ENCODE measurements at regions not wholly inside any gene's neighbourhood (a gene's known extent, or its start where the extent isn't known, plus 50 kb on each side); places are given as distances from the start of the nearest gene placed in this dataset.

DNA sequence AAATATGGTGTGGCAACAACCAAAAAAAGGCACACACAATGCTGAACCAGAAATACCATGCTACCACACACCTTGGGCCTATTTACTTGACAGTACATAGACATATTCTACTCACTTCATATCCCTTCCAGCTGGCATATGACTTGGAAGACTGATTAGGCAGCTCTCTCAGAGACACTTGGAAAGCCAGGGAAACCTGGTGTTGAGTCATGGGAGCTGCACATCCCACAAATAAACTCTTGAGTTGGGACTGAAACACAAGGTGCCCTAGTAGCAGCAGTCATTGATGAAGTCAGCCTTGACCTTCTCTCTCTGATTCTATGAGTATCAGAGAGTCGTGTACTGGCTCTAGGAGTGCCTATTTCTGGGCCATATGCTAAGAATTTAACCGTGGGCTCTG is 776.6 kb upstream of the LCORL start:
- in situ Hi-C loops (cut with MboI; ENCODE audit: low sequenced_read_pairs in 4 of 4) (no loop called here), intact Hi-C loops (cut with DNase I; ENCODE audit: low total_unique reads) (no loop called here)
- H3K27me3 ChIP-seq, result no peaks in the 10 kb centered on the region
- TF ChIP-seq, protein P1, sequence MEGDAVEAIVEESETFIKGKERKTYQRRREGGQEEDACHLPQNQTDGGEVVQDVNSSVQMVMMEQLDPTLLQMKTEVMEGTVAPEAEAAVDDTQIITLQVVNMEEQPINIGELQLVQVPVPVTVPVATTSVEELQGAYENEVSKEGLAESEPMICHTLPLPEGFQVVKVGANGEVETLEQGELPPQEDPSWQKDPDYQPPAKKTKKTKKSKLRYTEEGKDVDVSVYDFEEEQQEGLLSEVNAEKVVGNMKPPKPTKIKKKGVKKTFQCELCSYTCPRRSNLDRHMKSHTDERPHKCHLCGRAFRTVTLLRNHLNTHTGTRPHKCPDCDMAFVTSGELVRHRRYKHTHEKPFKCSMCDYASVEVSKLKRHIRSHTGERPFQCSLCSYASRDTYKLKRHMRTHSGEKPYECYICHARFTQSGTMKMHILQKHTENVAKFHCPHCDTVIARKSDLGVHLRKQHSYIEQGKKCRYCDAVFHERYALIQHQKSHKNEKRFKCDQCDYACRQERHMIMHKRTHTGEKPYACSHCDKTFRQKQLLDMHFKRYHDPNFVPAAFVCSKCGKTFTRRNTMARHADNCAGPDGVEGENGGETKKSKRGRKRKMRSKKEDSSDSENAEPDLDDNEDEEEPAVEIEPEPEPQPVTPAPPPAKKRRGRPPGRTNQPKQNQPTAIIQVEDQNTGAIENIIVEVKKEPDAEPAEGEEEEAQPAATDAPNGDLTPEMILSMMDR (IDR thresholded peaks at IDR 0.05 in 4 of 5, conservative IDR thresholded peaks at IDR 0.05 in 1 of 5), result no peak
- no peak for TF ChIP-seq POLR2A (IDR thresholded peaks at IDR 0.05)
- no peak overlapping the region for H3K27ac ChIP-seq
- H3K4me3 ChIP-seq, result no peak overlapping the region
- DNase-seq, result no peak
- no peak for ATAC-seq
- H3K4me1 ChIP-seq, result no peaks in the 10 kb centered on the region
- no peaks in the 10 kb centered on the region for H3K36me3 ChIP-seq
- no peaks in the 10 kb centered on the region for H3K9me3 ChIP-seq

DNA sequence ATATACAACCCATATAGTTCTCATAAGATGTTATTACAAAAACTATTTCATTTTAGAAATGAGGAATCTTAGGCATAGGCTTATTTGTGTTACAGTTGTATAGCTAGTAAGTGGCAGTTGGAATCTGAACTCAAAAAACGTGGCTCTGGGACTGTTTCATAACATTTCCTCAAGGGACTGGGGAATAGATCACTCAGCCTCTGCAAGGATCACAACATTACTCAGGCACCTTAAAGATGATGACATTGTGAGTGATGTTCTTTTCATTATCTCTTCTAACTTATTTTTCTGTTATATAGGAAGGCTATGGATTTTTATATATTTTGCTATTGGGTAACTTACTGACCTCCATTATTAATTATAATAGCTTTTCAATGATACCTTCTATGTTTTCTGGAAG is 774.2 kb upstream of the LCORL start:
- H3K4me1 ChIP-seq, result no peaks in the 10 kb centered on the region
- intact Hi-C loops (cut with DNase I; ENCODE audit: low total_unique reads) (no loop called here), in situ Hi-C loops (cut with MboI; ENCODE audit: low sequenced_read_pairs in 4 of 4) (no loop called here)
- TF ChIP-seq, protein P1 (IDR thresholded peaks at IDR 0.05 in 4 of 5, conservative IDR thresholded peaks at IDR 0.05 in 1 of 5), result no peak
- no peak for ATAC-seq
- no peak overlapping the region for H3K4me3 ChIP-seq
- H3K9me3 ChIP-seq, result no peaks in the 10 kb centered on the region
- no peak for DNase-seq
- no peaks in the 10 kb centered on the region for H3K27me3 ChIP-seq
- no peak overlapping the region for H3K27ac ChIP-seq
- no peaks in the 10 kb centered on the region for H3K36me3 ChIP-seq

DNA sequence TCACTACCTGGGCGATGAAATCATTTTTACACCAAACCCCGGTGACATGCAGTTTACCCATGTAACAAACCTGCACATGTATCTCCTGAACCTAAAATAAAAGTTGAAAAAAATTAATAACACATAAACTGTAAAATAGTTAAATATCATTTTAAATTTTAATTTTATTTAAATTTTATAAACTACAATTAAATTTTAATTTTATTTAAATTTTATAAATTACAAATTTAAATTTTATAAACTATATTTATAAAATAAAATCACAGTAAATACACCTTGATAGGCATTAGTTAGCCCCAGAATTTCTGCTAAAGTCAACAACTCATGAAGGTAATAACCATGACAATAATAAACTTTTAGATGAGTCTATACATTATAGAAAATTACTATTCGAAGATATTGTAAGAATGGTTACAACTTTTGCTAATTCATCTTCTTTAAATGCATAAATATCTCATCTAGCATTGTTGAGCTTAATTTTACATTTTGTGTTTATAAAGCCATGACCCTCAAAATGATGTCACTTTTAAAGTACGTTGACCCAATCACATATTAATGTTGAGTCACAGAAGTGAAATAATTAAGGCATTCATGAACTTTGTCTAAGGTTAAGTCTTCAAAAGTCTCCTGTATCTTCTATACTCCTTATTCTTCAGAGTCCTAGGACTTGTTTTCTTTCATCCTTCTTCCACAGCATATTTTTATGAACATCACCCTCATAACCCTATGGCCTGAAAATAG is 755.8 kb upstream of the LCORL start:
- Histone ChIP-seq H3K4me1 (no peaks in the 10 kb centered on the region), H3K27ac (no peak overlapping the region), H3K27me3 (no peaks in the 10 kb centered on the region), H3K9me3 (no peaks in the 10 kb centered on the region), H3K4me3 (no peak overlapping the region), H3K36me3 (no peaks in the 10 kb centered on the region)
- no peak for DNase-seq
- TF ChIP-seq POLR2A (IDR thresholded peaks at IDR 0.05), result no peak
- TF ChIP-seq, protein P1 (IDR thresholded peaks at IDR 0.05 in 4 of 5, conservative IDR thresholded peaks at IDR 0.05 in 1 of 5), result no peak
- in situ Hi-C loops (cut with MboI; ENCODE audit: low sequenced_read_pairs in 4 of 4) (no loop called here), intact Hi-C loops (cut with DNase I; ENCODE audit: low total_unique reads) (no loop called here)
- no peak for ATAC-seq

DNA sequence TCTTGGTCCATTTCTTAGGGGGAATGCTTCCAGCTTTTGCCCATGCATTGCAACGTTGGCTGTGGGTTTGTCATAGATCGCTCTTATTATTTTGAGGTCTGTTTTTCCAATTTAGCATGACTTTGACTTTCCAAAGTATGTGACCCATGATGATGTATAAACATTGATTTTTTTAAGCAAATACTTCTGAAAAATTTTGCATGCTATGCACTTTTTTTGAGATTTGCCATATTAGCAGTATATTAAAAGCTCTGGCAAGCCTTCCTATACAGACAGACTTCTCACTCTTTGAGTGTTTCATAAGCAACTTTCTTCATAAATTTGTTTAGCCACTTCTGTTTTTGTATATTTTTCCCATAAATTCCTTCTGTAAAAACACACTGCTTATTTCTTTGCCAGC is 746.4 kb upstream of the LCORL start:
- Histone ChIP-seq H3K4me1 (no peaks in the 10 kb centered on the region), H3K9me3 (no peaks in the 10 kb centered on the region), H3K36me3 (no peaks in the 10 kb centered on the region), H3K27me3 (no peaks in the 10 kb centered on the region), H3K27ac (no peak overlapping the region), H3K4me3 (no peak overlapping the region)
- DNase-seq, result no peak
- no peak for TF ChIP-seq POLR2A (IDR thresholded peaks at IDR 0.05)
- TF ChIP-seq, protein P1 (IDR thresholded peaks at IDR 0.05 in 4 of 5, conservative IDR thresholded peaks at IDR 0.05 in 1 of 5), result no peak
- no peak for ATAC-seq
- in situ Hi-C loops (cut with MboI; ENCODE audit: low sequenced_read_pairs in 4 of 4), result no loop called here
- intact Hi-C loops (cut with DNase I; ENCODE audit: low total_unique reads), result no loop called here

DNA sequence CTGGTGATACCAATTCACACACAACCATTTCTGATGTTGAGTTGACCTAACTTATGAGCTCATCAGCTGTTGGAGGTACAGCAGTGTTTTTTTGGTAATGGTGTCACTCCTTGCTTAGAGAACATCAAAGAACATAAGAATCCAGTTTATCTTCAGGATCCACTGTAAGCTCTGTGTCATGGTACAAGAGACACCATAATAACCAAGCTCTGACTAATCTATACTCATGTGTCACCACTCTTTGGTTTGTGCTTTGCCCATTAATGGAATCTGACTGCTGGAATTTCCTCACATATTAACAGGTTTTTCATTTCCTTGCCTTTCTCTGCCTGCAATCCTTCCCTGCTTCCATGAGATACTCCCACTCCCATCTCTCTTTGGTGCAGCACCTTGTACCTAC is 735.1 kb upstream of the LCORL start:
- no peaks in the 10 kb centered on the region for H3K4me1 ChIP-seq
- no peak overlapping the region for H3K4me3 ChIP-seq
- H3K9me3 ChIP-seq, result no peaks in the 10 kb centered on the region
- no peaks in the 10 kb centered on the region for H3K36me3 ChIP-seq
- ATAC-seq (no peak), DNase-seq (no peak)
- no peaks in the 10 kb centered on the region for H3K27me3 ChIP-seq
- TF ChIP-seq, protein P1 (IDR thresholded peaks at IDR 0.05 in 4 of 5, conservative IDR thresholded peaks at IDR 0.05 in 1 of 5), result no peak
- no peak for TF ChIP-seq POLR2A (IDR thresholded peaks at IDR 0.05)
- intact Hi-C loops (cut with DNase I; ENCODE audit: low total_unique reads), result no loop called here
- no peak overlapping the region for H3K27ac ChIP-seq
- in situ Hi-C loops (cut with MboI; ENCODE audit: low sequenced_read_pairs in 4 of 4), result no loop called here

Data from gastrocnemius medialis (tissue), 4 donors.